GM12801 (cell line): ENCODE measurements at regions not wholly inside any gene's neighbourhood (a gene's known extent, or its start where the extent isn't known, plus 50 kb on each side); places are given as distances from the start of the nearest gene placed in this dataset.

Source experiments
- TF ChIP-seq, protein P1 (sequence below): IDR thresholded peaks from one replicate; pipeline ENCODE4 v1.5.1; 2011; ENCODE audit warnings: control low read depth; ENCODE audit not compliant: insufficient read length; ENCODE audit errors: extremely low read depth

DNA sequence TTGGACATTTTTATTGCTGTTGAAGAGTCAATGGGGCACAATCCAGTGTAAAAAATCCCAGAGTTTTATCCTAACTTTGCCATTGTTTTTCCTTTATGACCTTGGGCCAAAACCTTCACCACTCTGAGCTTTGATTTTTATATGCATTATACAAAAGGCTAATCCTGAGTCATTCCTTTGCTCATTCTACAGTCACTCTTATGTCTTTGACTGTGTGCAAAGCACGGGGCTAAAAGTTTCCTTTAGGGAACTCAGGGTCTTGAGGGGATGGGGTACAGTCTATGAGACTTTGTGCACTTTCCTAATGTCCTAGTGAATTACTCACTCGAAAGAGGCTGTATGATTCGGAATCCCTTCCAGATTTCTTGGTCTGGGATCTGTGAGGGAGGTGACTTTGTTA, 543.2 kb upstream of the CAMK1G start:
- TF ChIP-seq, protein P1, sequence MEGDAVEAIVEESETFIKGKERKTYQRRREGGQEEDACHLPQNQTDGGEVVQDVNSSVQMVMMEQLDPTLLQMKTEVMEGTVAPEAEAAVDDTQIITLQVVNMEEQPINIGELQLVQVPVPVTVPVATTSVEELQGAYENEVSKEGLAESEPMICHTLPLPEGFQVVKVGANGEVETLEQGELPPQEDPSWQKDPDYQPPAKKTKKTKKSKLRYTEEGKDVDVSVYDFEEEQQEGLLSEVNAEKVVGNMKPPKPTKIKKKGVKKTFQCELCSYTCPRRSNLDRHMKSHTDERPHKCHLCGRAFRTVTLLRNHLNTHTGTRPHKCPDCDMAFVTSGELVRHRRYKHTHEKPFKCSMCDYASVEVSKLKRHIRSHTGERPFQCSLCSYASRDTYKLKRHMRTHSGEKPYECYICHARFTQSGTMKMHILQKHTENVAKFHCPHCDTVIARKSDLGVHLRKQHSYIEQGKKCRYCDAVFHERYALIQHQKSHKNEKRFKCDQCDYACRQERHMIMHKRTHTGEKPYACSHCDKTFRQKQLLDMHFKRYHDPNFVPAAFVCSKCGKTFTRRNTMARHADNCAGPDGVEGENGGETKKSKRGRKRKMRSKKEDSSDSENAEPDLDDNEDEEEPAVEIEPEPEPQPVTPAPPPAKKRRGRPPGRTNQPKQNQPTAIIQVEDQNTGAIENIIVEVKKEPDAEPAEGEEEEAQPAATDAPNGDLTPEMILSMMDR: no peak

DNA sequence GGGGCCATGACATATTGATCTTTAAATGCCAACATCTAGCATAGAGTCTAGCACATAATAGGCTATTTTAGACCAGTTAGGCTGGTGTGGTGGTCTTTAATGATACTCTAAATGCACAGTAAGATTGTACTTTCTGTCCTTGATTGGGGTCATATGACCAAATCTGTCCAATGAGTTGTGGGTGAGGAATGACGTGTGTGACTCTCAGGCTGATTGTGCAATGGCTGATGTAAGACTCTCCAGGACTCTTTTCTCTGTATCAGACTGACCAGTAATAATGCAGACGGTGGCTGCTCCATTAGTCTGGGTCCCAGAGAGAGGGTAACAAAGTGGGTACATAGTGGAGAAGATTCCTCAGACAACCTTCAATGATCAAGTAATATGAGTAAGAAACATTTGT, 541.6 kb upstream of the CAMK1G start:
- TF ChIP-seq, protein P1: no peak

DNA sequence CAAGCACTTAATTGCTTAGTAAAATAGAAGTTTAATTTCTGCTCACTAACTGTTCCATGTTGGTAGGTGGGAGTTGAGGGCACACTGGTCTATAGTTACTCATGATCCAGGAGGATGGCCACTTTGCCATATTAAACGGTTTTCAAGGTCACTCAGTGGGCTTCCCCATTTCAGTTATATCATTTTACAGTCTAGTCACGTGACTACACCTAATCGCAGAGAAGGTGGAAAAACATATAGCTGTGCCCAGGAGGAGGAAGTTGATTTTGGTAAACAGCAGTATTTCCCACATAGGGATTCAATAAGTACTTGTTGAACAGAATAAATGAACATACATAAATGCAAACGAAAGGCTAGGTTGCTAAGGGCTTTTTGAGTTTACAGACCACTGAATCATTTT, 541.1 kb upstream of the CAMK1G start:
- TF ChIP-seq, protein P1: no peak

DNA sequence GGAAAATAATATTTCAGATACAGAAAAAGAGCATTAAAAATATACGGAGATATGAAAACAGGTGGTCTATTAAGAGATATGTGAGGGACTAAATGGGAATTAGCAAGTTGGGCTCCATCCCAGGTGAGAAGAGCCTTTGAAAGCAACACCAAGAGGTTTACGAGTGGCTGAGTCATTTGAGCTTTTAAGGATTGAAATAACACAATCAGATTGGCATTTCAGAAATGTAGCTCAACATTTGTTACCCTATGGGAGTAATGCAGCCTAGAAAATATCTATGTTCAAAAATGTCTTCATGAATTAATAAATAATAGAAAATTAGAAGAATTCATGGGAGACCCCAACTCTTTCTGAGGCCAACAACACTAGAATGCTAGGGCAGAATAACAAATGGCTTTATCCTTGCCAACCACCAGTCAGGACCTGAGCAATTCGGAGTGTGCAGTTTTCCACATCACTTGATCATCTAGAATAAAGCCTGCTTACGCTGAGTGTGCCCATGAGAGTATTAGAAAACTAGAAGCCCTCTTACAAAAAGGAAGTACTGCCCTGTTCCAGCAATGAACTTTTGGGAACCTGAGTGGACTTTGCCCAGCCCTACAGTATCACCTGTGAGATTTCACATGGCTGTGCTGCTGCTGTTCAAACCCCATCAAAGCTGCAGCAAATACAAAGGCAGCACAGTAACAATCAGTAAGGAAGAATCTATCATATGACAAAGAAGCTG, 538.0 kb upstream of the CAMK1G start:
- TF ChIP-seq, protein P1: no peak

DNA sequence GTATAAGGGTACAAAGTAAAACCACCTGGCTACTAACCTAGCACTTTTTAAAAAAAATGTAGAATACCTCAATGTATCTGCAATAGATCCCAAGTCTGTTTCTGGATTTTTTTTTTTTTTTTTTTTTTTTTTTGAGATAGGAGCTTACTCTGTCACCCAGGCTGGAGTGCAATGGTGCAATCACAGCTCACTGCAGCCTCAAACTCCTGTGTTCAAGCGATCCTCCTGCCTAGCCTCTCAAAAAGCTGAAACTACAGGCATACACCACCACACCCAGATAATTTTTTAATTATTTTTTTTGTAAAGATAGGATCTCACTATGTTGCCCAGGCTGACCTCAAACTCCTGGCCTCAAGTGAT, 537.5 kb upstream of the CAMK1G start:
- TF ChIP-seq, protein P1: no peak

DNA sequence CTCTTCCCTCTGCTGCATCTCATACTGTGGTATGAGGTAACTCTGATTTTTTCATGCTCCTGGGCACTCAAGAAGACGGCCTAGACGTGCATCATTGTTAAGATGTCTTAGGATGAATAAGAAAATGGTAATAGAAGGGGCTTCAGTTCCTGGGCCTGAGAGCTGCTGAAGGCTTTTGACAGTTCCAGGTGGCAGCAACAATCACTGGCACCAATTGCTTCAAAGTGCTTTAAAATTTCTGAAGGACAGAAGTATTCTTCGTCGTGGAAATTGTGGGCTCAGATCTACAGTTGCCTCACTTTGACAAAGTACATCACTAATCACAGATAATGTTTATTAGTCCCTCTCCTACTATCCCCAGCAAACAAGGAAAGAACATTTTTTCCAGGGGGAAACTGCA, 536.6 kb upstream of the CAMK1G start:
- TF ChIP-seq, protein P1: no peak

DNA sequence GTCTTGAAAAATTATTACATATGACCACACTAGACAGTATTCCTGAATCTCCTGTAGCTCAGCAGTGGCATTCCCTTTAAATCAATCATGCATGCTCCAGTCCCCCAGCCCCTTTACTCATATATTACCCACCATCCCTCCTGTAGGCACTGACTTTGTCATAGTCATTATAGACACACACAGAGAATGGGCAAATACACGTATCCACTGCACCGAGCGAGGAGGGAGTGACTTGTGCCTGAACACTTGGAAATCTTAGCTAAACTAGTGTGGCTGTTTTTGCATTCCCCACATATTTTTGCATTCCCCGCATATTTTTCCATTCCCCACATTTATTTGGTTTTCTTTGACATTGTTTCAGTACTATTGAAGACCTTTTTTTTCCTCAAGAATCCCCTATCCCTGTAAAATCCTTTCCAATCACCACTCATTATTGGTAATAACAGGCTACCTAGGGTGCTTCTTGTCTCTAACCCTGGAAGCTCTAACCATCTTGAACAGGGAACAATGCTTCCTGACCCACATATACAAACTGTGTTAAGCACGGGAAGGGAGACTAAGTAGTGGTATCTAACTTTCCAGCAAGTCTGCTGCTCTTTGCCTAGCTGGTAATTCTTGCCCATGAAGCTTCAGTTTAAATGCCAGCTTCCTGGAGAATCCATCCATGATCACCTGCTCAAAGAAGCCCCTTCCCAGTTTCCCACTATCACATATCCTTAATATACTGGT, 534.4 kb upstream of the CAMK1G start:
- TF ChIP-seq, protein P1: no peak
